ENCODE measurements at regions not wholly inside any gene's neighbourhood (a gene's known extent, or its start where the extent isn't known, plus 50 kb on each side); places are given as distances from the start of the nearest gene placed in this dataset.

DNA sequence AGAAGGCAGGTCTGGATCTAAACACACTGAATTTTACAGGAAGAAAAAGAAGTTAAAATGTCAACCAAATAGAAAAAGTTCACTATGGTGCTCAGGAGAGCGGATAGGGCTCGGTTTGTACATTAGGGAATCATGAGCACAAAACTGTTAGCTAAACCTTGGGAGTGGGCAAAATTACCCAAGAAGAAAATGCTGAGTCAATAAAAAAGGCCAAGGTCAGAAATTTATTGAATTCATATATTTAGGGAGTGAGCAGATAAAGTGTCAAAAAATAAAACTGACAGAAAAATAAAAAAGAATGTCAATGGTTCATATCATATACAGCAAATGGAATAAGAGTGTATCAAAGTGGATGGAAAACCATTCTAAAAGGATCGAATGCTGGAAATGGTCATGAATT lies 452.5 kb upstream of the SMIM31 start:
- Histone ChIP-seq H3K9me3 (ENCODE audit: control insufficient read depth, low read length) (no peaks in the 10 kb centered on the region), H3K36me3 (ENCODE audit: control insufficient read depth, insufficient read depth, low read length) (no peaks in the 10 kb centered on the region), H3K4me1 (ENCODE audit: control insufficient read depth, insufficient read depth, low read length, poor library complexity, severe bottlenecking) (no peaks in the 10 kb centered on the region), H3K4me3 (ENCODE audit: extremely low read depth, insufficient read depth, low read length, poor library complexity, severe bottlenecking) (no peak overlapping the region), H3K27ac (ENCODE audit: low read depth, low read length, severe bottlenecking) (no peak overlapping the region)
- 86 to 88% methylated on average over 3 of the region's 3 CpGs for WGBS, 2 experiments (ENCODE audit: insufficient coverage in 2 of 2)

- Histone ChIP-seq H3K4me3 (ENCODE audit: extremely low read depth, insufficient read depth, low read length, poor library complexity, severe bottlenecking) (no peak overlapping the region), H3K36me3 (ENCODE audit: control insufficient read depth, insufficient read depth, low read length) (no peaks in the 10 kb centered on the region), H3K4me1 (ENCODE audit: control insufficient read depth, insufficient read depth, low read length, poor library complexity, severe bottlenecking) (no peaks in the 10 kb centered on the region), H3K27ac (ENCODE audit: low read depth, low read length, severe bottlenecking) (no peak overlapping the region), H3K9me3 (ENCODE audit: control insufficient read depth, low read length) (no peaks in the 10 kb centered on the region)
- WGBS, 2 experiments (ENCODE audit: insufficient coverage in 2 of 2), result no CpG with 5 or more reads among the region's 2 CpGs
Observed at GRCh38 chr4:164304101-164304639, 449.8 kb upstream of the SMIM31 start.

DNA sequence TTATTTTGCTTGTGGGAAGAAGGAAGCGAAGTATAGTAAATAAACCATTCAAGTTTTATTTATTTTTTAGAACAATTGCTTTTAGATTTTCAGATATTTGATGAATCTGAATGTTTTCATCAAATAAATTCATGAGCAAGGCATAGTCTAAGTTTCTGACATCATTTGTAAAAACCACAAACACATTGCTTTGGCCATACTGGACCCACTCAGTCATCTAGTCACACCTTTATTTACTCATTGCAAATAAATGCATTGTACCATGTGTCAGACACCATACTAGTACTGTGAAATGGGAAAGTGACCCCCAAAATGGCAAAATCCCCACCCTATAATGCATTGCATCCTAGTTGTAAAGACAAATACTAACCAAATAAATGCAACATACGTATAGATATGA lies 449.1 kb upstream of the SMIM31 start:
- WGBS, 2 experiments (ENCODE audit: insufficient coverage in 2 of 2), result no CpG with 5 or more reads among the region's 2 CpGs
- no peak overlapping the region for H3K27ac ChIP-seq (ENCODE audit: low read depth, low read length, severe bottlenecking)
- no peaks in the 10 kb centered on the region for H3K9me3 ChIP-seq (ENCODE audit: control insufficient read depth, low read length)

DNA sequence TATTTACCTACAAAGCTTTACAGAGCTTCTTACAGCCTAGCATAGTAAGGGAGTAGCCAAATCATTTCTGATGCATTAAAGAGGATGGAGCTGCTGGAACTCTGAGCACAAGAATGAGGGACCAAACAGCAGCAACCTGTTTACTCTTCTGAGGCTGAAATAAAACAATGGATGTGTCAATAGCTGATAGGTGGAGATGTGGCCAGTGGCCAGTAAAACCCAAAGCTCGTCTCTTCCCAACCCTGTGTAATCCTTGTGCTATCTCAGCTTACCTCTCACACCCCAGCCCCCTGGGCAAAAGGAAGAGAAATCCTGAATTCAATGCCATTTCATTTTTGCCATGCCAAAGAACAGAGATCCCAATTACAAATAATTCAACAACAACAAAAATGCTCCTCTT lies 446.7 kb upstream of the SMIM31 start:
- Histone ChIP-seq H3K4me1 (ENCODE audit: control insufficient read depth, insufficient read depth, low read length, poor library complexity, severe bottlenecking) (no peaks in the 10 kb centered on the region), H3K36me3 (ENCODE audit: control insufficient read depth, insufficient read depth, low read length) (no peaks in the 10 kb centered on the region), H3K9me3 (ENCODE audit: control insufficient read depth, low read length) (no peaks in the 10 kb centered on the region), H3K4me3 (ENCODE audit: extremely low read depth, insufficient read depth, low read length, poor library complexity, severe bottlenecking) (no peak overlapping the region), H3K27ac (ENCODE audit: low read depth, low read length, severe bottlenecking) (no peak overlapping the region)
- 100% methylated on average over 1 of the region's 1 CpG; no CpG with 5 or more reads in 1 of the 2 experiments for WGBS, 2 experiments (ENCODE audit: insufficient coverage in 2 of 2)

More for the DNA sequence above, 449.1 kb upstream of the SMIM31 start:
- H3K4me1 ChIP-seq (ENCODE audit: control insufficient read depth, insufficient read depth, low read length, poor library complexity, severe bottlenecking), result no peaks in the 10 kb centered on the region
- H3K36me3 ChIP-seq (ENCODE audit: control insufficient read depth, insufficient read depth, low read length), result no peaks in the 10 kb centered on the region
- H3K4me3 ChIP-seq (ENCODE audit: extremely low read depth, insufficient read depth, low read length, poor library complexity, severe bottlenecking), result no peak overlapping the region

DNA sequence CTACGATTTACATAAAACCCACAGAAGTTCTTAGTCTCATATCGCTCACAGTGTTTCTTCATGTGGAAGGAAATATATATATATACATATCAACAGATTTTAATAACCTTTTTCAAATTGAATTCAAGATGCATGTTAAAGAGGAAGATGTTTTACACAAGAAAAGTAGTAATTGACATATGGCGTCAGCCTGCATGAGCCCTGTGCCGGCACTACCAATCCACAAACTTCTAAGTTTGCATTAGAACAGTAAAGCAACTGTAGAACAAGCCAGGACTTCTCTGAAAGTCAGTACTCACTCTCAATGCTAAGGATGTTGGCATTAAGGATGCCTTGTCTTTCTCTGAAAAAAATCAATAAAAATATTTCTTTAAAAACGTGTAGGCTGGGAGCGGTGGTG lies 441.3 kb upstream of the SMIM31 start:
- WGBS, 2 experiments (ENCODE audit: insufficient coverage in 2 of 2), result 83 to 100% methylated on average over 1 to 2 of the region's 6 CpGs
- H3K4me3 ChIP-seq (ENCODE audit: extremely low read depth, insufficient read depth, low read length, poor library complexity, severe bottlenecking), result no peak overlapping the region
- H3K4me1 ChIP-seq (ENCODE audit: control insufficient read depth, insufficient read depth, low read length, poor library complexity, severe bottlenecking), result no peaks in the 10 kb centered on the region

DNA sequence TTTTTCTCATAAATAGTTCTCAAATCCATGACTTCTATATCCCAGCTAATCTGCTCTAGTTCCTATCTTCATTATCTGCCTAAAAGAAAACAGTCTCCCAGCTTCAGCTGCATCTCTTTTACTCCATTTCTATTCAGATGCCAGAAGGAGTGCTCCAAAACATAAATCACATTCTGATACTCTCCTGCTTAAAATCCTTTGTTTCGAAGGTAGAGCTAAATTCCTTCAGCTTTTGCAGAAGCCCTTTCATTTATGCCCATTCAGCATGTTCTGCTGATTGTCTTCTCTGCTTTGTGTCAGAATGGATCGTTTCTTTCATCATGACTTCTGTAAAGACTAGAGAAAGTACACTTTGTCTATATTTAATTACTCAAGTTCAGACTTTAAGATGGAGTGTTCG lies 440.1 kb upstream of the SMIM31 start:
- H3K9me3 ChIP-seq (ENCODE audit: control insufficient read depth, low read length), result no peaks in the 10 kb centered on the region
- H3K4me1 ChIP-seq (ENCODE audit: control insufficient read depth, insufficient read depth, low read length, poor library complexity, severe bottlenecking), result no peaks in the 10 kb centered on the region
- no peaks in the 10 kb centered on the region for H3K36me3 ChIP-seq (ENCODE audit: control insufficient read depth, insufficient read depth, low read length)
- H3K4me3 ChIP-seq (ENCODE audit: extremely low read depth, insufficient read depth, low read length, poor library complexity, severe bottlenecking), result no peak overlapping the region
- H3K27ac ChIP-seq (ENCODE audit: low read depth, low read length, severe bottlenecking), result no peak overlapping the region
- WGBS, 2 experiments (ENCODE audit: insufficient coverage in 2 of 2), result 100% methylated on average over 1 of the region's 3 CpGs

More for the DNA sequence above, 441.3 kb upstream of the SMIM31 start:
- Histone ChIP-seq H3K27ac (ENCODE audit: low read depth, low read length, severe bottlenecking) (no peak overlapping the region), H3K9me3 (ENCODE audit: control insufficient read depth, low read length) (no peaks in the 10 kb centered on the region), H3K36me3 (ENCODE audit: control insufficient read depth, insufficient read depth, low read length) (no peaks in the 10 kb centered on the region)

GRCh38 chr4:164318350-164318749 lies 435.6 kb upstream of the SMIM31 start:
- Histone ChIP-seq H3K4me3 (ENCODE audit: extremely low read depth, insufficient read depth, low read length, poor library complexity, severe bottlenecking) (no peak overlapping the region), H3K36me3 (ENCODE audit: control insufficient read depth, insufficient read depth, low read length) (no peaks in the 10 kb centered on the region), H3K4me1 (ENCODE audit: control insufficient read depth, insufficient read depth, low read length, poor library complexity, severe bottlenecking) (no peaks in the 10 kb centered on the region), H3K9me3 (ENCODE audit: control insufficient read depth, low read length) (no peaks in the 10 kb centered on the region), H3K27ac (ENCODE audit: low read depth, low read length, severe bottlenecking) (no peak overlapping the region)
- no CpG with 5 or more reads among the region's 1 CpG for WGBS, 2 experiments (ENCODE audit: insufficient coverage in 2 of 2)

DNA sequence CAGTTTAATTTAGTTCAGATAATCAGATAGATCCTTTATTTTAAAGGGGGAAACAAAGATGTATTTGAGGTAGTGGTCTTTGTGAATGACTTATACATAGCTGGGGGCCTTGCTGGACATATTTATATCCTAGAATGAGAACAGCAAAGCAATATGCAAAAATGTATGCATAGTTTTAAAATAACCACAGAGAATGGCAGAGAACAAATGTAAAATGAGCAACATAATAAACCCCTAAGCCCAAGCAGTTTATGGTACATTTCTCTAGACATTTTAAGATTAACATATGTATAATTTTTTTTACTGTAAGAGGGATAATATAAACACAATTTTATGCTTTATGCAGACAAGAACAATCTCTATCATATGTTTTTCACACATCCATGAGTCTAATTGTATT lies 434.2 kb upstream of the SMIM31 start:
- H3K4me1 ChIP-seq (ENCODE audit: control insufficient read depth, insufficient read depth, low read length, poor library complexity, severe bottlenecking), result no peaks in the 10 kb centered on the region
- H3K9me3 ChIP-seq (ENCODE audit: control insufficient read depth, low read length), result no peaks in the 10 kb centered on the region
- no peak overlapping the region for H3K27ac ChIP-seq (ENCODE audit: low read depth, low read length, severe bottlenecking)
- no peak overlapping the region for H3K4me3 ChIP-seq (ENCODE audit: extremely low read depth, insufficient read depth, low read length, poor library complexity, severe bottlenecking)
- H3K36me3 ChIP-seq (ENCODE audit: control insufficient read depth, insufficient read depth, low read length), result no peaks in the 10 kb centered on the region

DNA sequence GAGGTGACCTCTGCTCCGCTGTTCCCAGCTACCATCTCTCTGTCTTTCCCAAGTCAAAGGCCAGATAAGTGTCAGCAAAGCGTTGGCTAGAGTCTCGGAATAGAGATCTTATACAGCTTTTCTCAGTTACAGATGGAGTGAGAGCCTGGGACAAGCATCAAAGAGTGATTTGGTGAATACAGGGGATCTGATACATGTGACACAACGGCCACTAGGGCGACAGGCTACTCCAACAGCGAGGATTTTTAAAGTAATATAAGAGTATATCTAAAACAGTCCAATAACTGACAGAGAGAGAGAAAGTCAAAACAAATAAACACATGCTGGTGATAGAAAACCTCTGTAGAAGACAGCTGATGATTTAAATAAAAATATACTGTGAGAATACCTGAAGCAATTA lies 433.1 kb upstream of the SMIM31 start:
- H3K4me1 ChIP-seq (ENCODE audit: control insufficient read depth, insufficient read depth, low read length, poor library complexity, severe bottlenecking), result no peaks in the 10 kb centered on the region
- H3K27ac ChIP-seq (ENCODE audit: low read depth, low read length, severe bottlenecking), result no peak overlapping the region
- no peaks in the 10 kb centered on the region for H3K9me3 ChIP-seq (ENCODE audit: control insufficient read depth, low read length)
- no peak overlapping the region for H3K4me3 ChIP-seq (ENCODE audit: extremely low read depth, insufficient read depth, low read length, poor library complexity, severe bottlenecking)
- no peaks in the 10 kb centered on the region for H3K36me3 ChIP-seq (ENCODE audit: control insufficient read depth, insufficient read depth, low read length)
- 50 to 94% methylated on average over 1 to 3 of the region's 6 CpGs for WGBS, 2 experiments (ENCODE audit: insufficient coverage in 2 of 2)

DNA sequence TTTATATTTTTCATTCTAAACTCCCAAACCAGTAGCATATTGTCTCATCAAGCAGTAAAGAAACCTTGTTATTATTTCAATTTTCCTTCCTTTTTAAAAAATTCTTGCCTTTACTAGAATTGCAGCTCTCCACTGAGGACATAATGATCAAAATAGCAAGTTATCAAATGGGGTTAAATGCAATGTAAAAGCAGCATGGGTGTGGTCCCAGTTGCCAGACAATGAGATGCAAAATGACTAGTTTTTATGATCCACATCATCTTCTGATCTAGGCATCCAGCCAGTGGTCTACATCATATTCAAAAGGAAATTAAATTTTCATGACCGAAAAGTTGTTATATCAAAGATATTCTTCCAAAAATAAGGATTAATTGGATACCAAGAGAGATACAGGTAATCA lies 427.9 kb upstream of the SMIM31 start:
- no CpG with 5 or more reads among the region's 1 CpG for WGBS, 2 experiments (ENCODE audit: insufficient coverage in 2 of 2)
- Histone ChIP-seq H3K36me3 (ENCODE audit: control insufficient read depth, insufficient read depth, low read length) (no peaks in the 10 kb centered on the region), H3K9me3 (ENCODE audit: control insufficient read depth, low read length) (no peaks in the 10 kb centered on the region), H3K4me1 (ENCODE audit: control insufficient read depth, insufficient read depth, low read length, poor library complexity, severe bottlenecking) (no peaks in the 10 kb centered on the region), H3K27ac (ENCODE audit: low read depth, low read length, severe bottlenecking) (no peak overlapping the region), H3K4me3 (ENCODE audit: extremely low read depth, insufficient read depth, low read length, poor library complexity, severe bottlenecking) (no peak overlapping the region)

GRCh38 chr4:164337219-164337944 lies 416.5 kb upstream of the SMIM31 start:
- Histone ChIP-seq H3K4me1 (ENCODE audit: control insufficient read depth, insufficient read depth, low read length, poor library complexity, severe bottlenecking) (no peaks in the 10 kb centered on the region), H3K9me3 (ENCODE audit: control insufficient read depth, low read length) (peaks cover 8% of the 10 kb centered on the region), H3K4me3 (ENCODE audit: extremely low read depth, insufficient read depth, low read length, poor library complexity, severe bottlenecking) (no peak overlapping the region), H3K36me3 (ENCODE audit: control insufficient read depth, insufficient read depth, low read length) (no peaks in the 10 kb centered on the region), H3K27ac (ENCODE audit: low read depth, low read length, severe bottlenecking) (no peak overlapping the region)
